HG02938 (cell line): ENCODE measurements at regions not wholly inside any gene's neighbourhood (a gene's known extent, or its start where the extent isn't known, plus 50 kb on each side); places are given as distances from the start of the nearest gene placed in this dataset.

ENCODE experiments used
- ATAC-seq: cut with Tn5 transposase; IDR thresholded peaks from one replicate; pipeline ENCODE4 v1.9.1; 2021; ENCODE audit warnings: mild to moderate bottlenecking, moderate library complexity; ENCODE audit not compliant: unreplicated experiment

DNA sequence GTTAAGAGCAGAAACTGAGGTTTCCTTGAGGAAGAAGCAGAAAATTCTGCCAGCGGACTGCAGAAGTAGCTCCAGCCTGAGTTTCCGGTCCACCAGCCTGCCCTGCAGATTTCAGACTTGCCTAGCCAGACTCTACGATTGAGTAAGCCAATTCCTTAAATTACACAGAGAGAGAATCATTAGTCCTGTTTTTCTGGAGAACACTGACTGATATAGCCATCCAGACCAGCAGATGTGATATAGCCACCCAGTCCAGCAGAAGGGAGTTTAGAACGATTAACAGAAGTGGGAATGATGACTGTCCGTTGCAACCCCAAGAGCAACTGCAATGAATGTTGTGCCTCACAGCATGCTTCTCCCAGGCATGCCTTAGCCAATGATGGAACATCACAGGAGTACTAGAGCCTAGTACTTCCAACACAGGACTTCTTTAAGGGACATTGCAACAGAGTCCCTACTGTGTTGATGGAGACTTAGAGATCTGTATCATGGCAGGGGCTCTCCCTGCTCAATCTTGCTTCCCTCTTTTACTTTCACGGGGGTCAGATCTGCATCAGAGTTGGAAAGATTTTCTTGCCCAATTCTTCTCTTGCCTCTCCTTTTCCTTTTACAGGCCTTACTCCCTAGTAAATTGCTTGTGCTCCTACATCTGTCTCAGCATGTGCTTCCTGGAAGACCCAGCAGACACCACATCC, 264.6 kb upstream of the CLNK start:
- no peak for ATAC-seq

- ATAC-seq: peak; percentile 42
Measured at GRCh38 chr4:10947898-10948297, 263.3 kb upstream of the CLNK start.

- no peak for ATAC-seq
Measured at GRCh38 chr4:10944321-10944720, 259.8 kb upstream of the CLNK start.

- no peak for ATAC-seq
Measured at GRCh38 chr4:10942156-10942555, 257.6 kb upstream of the CLNK start.

GRCh38 chr4:10929818-10930217, 245.2 kb upstream of the CLNK start:
- no peak for ATAC-seq

DNA sequence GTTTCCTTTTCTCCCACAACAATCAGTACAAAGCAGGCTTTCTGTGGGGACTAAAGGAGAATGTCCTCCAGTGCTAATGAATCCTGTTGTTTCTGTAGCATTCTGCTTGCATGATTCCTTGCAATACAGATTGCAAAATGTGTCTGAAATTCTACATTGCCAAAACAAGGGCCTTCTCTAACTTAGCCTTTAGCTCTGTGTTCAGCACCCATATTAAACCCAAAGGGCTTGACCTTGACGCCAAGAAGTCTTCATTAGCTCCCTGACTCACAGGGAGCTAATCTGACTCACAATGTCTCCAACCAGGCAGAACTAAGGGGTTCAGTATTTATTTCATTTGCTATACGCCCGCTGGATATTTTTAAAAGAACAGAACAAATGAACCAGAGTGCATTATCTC, 241.4 kb upstream of the CLNK start:
- ATAC-seq: no peak

DNA sequence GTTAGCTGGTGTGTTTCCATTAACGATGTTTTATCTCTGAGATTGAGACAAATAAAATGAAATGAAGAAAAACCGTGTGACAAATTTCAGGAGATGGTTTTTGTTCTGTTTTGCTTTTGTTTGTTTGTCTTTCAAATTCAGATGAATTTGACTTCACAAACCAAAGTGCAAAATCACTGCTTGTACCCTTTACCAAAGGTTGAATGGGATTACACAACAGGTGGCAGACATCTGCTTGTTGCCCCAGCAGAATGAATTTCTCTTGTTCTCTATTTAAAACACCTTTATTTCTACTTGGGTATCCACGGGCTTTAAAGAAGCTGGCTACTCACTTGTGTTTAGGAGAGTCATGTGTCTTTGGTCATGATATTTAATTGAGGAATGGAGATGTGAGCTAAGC, 239.7 kb upstream of the CLNK start:
- ATAC-seq: no peak

GRCh38 chr4:10917566-10917965, 233.0 kb upstream of the CLNK start:
- no peak for ATAC-seq

DNA sequence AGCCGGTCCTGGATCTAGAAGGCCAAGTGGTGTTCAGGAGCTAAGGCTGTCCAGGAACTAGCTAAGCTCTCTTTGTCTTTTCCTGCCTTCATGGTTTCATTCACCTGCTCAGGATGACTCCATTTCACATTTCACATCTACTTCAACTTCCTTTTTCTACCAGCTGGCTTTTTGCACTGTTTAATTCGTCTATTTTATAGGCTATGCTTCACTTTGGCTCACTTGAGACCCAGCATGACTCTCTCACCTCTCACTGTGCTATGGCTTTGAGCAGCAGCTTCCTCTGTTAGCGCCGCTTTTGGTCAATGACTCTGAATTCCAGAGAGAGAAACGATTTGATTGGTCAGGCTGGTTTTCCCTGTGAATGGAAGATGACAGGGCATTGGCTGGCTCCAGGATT, 213.5 kb upstream of the CLNK start:
- no peak for ATAC-seq

- ATAC-seq: no peak
Measured at GRCh38 chr4:10897076-10897475, 212.5 kb upstream of the CLNK start.

GRCh38 chr4:10893395-10893794, 208.8 kb upstream of the CLNK start:
- ATAC-seq: no peak

- no peak for ATAC-seq
Measured at GRCh38 chr4:10891866-10892265, 207.3 kb upstream of the CLNK start.

DNA sequence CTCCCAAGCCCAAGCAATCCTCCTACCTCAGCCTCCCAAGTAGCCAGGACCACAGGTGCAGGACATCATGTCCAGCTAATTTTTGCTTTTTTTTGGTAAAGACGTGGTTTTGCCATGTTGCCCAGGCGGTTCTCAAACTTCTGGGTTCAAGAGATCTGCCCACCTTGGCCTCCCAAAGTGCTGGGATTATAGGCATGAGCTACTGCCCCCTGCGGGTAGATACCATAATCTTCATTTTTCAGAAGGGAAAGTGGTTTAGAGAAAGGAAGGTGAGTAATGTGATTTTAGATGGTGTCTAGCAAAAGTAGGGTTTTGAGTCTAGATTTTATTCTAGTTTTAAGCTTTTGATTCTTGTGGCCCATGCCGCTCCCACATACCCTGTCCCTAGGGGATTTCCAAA, 205.3 kb upstream of the CLNK start:
- no peak for ATAC-seq

DNA sequence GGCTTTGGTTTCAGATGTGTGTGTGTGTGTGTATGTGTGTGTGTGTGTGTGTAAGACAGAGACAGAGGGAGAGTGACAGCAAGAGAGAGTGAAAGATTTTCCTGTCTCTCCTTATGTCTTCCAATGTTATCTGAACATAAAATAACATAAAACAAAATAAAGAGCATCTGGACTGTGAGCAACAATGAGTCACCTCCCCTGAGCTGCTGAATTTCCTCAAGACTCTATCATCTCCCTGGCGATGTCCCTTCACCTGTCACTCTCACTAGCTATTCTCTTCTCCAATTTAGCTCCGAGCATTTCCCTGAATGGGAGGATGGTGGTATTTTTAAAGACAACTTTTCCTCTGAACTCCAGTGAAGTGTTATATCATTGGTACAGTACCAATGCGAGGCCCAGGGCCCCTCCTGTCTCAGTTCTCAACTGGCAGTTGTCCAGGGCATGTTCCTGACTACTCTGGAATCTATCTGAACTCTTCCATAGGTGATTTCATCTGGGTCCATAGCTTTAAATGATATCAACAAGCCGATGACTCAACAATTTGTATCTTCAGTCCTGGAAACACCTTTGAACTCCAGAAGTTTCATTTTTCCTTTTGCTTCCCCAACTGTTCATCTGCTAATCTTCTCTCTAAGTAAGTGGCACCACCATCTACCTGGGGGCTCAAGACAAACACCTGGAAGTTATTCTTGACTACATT, 195.0 kb upstream of the CLNK start:
- no peak for ATAC-seq

- ATAC-seq: no peak
Measured at GRCh38 chr4:10878861-10879260, 194.3 kb upstream of the CLNK start.

DNA sequence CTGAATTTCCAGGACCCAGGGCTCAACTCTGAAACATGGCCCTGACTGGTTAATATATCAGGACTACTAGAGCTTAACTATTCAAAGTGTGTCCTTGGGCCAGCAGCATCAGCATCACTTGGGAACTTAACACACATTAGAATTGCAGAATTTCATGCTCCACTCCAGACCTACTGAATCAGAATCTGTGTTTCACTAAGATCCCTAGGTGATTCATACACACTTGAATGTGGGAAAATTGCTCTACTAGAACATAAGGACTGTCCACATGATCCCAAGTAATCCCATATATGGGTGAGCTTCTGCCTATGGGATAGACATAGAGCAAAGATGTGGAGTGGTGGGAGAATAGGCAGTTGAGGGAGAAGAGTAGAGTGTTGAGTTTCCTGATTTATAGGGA, 192.5 kb upstream of the CLNK start:
- ATAC-seq: no peak

GRCh38 chr4:10875144-10875799, 190.7 kb upstream of the CLNK start:
- no peak for ATAC-seq

DNA sequence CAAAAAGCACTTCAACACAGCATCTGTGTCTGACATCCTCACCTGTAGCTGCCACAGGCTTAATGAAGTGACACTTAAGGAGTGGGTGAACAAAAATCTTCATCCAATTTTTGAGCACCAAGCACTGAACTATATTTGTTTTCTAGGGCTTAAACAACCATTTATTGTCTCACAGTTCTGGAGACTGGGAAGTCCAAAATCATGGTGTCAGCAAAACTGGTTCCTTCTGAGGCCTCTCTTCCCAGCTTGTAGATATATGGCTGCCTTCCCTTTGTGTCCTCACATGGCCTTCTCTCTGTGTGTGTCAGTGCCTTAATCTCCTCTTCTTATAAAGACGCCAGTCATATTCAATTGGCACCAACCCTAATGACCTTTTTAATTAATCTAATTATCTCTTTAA, 189.2 kb upstream of the CLNK start:
- no peak for ATAC-seq

- ATAC-seq: peak; percentile 64
Measured at GRCh38 chr4:10872833-10873517, 188.4 kb upstream of the CLNK start.

- no peak for ATAC-seq
Measured at GRCh38 chr4:10866666-10867065, 182.1 kb upstream of the CLNK start.

- ATAC-seq: no peak
Measured at GRCh38 chr4:10861036-10861435, 176.5 kb upstream of the CLNK start.
